Keratinocyte (primary cell): ENCODE measurements at regions not wholly inside any gene's neighbourhood (a gene's known extent, or its start where the extent isn't known, plus 50 kb on each side); places are given as distances from the start of the nearest gene placed in this dataset.

Source experiments
- DNase-seq: peaks from one replicate; pipeline ENCODE4 v3.0.0-alpha.2; 2011; ENCODE audit warnings: low read depth, missing footprints, low spot score
- FAIRE-seq: peaks from 2 replicates; lab custom pipeline; 2011; peaks lifted over from hg19 to GRCh38; lab: Jason Lieb, UNC
- H2AFZ ChIP-seq: 2 replicates; pipeline ENCODE4 v1.6.0; 2012; ENCODE audit warnings: low read length, control low read depth, inconsistent platforms; ENCODE audit not compliant: control insufficient read depth
- H3K27ac ChIP-seq: 2 replicates; pipeline ENCODE4 v1.5.1; 2011; ENCODE audit warnings: low read length; ENCODE audit not compliant: control insufficient read depth, insufficient read depth
- H3K27me3 ChIP-seq: 3 replicates; pipeline ENCODE4 v1.6.0; 2011; ENCODE audit warnings: low read length; ENCODE audit not compliant: control insufficient read depth, insufficient read depth; ENCODE audit errors: extremely low read depth
- H3K36me3 ChIP-seq, 2 experiments: 2 replicates in 1 of 2; 3 replicates in 1 of 2; pipeline ENCODE4 v1.5.1; 2011; ENCODE audit warnings: low read length in 2 of 2, mild to moderate bottlenecking in 1 of 2; ENCODE audit not compliant: control insufficient read depth in 2 of 2, insufficient read depth in 2 of 2; ENCODE audit errors: extremely low read depth in 1 of 2
- H3K4me1 ChIP-seq: 3 replicates; pipeline ENCODE4 v1.5.1; 2011; ENCODE audit warnings: low read length; ENCODE audit not compliant: control insufficient read depth, insufficient read depth; ENCODE audit errors: extremely low read depth
- H3K4me2 ChIP-seq: 3 replicates; pipeline ENCODE4 v1.6.0; 2011; ENCODE audit warnings: low read depth, low read length; ENCODE audit not compliant: control insufficient read depth, insufficient read depth; ENCODE audit errors: extremely low read depth
- H3K4me3 ChIP-seq, 3 experiments: fragments of 200-600 bp in 1 of 3; sonication (generic) in 1 of 3; 2 replicates in 2 of 3; 3 replicates in 1 of 3; pipeline ENCODE4 v1.5.1; 2011 to 2016; ENCODE audit warnings: low read length in 3 of 3, mild to moderate bottlenecking in 3 of 3, control low read depth in 2 of 3, inconsistent platforms in 1 of 3, low read depth in 1 of 3, mixed read lengths in 1 of 3, mixed run types in 1 of 3, moderate library complexity in 1 of 3; ENCODE audit not compliant: control insufficient read depth in 2 of 3, insufficient read depth in 2 of 3; ENCODE audit errors: extremely low read depth in 1 of 3
- H3K79me2 ChIP-seq: 2 replicates; pipeline ENCODE4 v1.6.0; 2012; ENCODE audit warnings: low read length; ENCODE audit not compliant: control insufficient read depth, insufficient read depth
- H3K9ac ChIP-seq: 3 replicates; pipeline ENCODE4 v1.6.0; 2011; ENCODE audit warnings: low read length; ENCODE audit not compliant: control insufficient read depth, insufficient read depth; ENCODE audit errors: extremely low read depth
- H3K9me1 ChIP-seq: 3 replicates; pipeline ENCODE4 v1.6.0; 2011; ENCODE audit warnings: low read length; ENCODE audit not compliant: control insufficient read depth, insufficient read depth; ENCODE audit errors: extremely low read depth
- H3K9me3 ChIP-seq: 2 replicates; pipeline ENCODE4 v1.5.1; 2012; ENCODE audit warnings: low read depth, low read length; ENCODE audit not compliant: control insufficient read depth
- H4K20me1 ChIP-seq: 3 replicates; pipeline ENCODE4 v1.6.0; 2011; ENCODE audit warnings: low read length; ENCODE audit not compliant: control insufficient read depth, insufficient read depth; ENCODE audit errors: extremely low read depth
- CTCF ChIP-seq, 3 experiments: IDR thresholded peaks in 1 of 3; conservative IDR thresholded peaks in 1 of 3; optimal IDR thresholded peaks in 1 of 3; 2 replicates in 2 of 3; 3 replicates in 1 of 3; pipeline versions ENCODE3 to v1.5.1; 2011; ENCODE audit warnings: low read length in 3 of 3, mild to moderate bottlenecking in 3 of 3, moderate library complexity in 2 of 3, control low read depth in 1 of 3, inconsistent platforms in 1 of 3; ENCODE audit not compliant: insufficient read depth in 2 of 3; ENCODE audit errors: extremely low read depth in 1 of 3
- EZH2 ChIP-seq: IDR thresholded peaks from one replicate; pipeline ENCODE4 v1.6.1; 2012; ENCODE audit warnings: inconsistent platforms, mild to moderate bottlenecking, low read length, moderate library complexity
- dilution Hi-C: fragments of 300-500 bp; cut with MboI; formaldehyde crosslinking; loops from one replicate; pipeline ENCODE4 v1.7.0; 2020; ENCODE audit warnings: low sequenced_read_pairs; ENCODE audit not compliant: extremely low pct_ligation_motif_present

- FAIRE-seq, result no peak
- TF ChIP-seq CTCF (optimal IDR thresholded peaks at IDR 0.05 in 1 of 3, IDR thresholded peaks at IDR 0.05 in 1 of 3, conservative IDR thresholded peaks at IDR 0.05 in 1 of 3; ENCODE audit: extremely low read depth in 1 of 3, insufficient read depth in 2 of 3, low read length in 3 of 3) (peak; percentile 32 to 37 (median 34)), EZH2 (no peak)
- Histone ChIP-seq H3K36me3 (no peaks in the 10 kb centered on the region), H3K9me1 (no peaks in the 10 kb centered on the region), H3K27ac (no peak overlapping the region), H3K27me3 (no peaks in the 10 kb centered on the region), H3K9me3 (no peaks in the 10 kb centered on the region), H3K79me2 (no peaks in the 10 kb centered on the region), H3K9ac (no peak overlapping the region), H3K4me1 (no peaks in the 10 kb centered on the region), H2AFZ (no peak overlapping the region), H3K4me3 (no peak overlapping the region), H3K4me2 (no peak overlapping the region), H4K20me1 (no peaks in the 10 kb centered on the region)
- dilution Hi-C loops, result no loop called here
- DNase-seq, result no peak
Measured at GRCh38 chr6:97705568-97705967, 422.6 kb upstream of the MMS22L start.

DNA sequence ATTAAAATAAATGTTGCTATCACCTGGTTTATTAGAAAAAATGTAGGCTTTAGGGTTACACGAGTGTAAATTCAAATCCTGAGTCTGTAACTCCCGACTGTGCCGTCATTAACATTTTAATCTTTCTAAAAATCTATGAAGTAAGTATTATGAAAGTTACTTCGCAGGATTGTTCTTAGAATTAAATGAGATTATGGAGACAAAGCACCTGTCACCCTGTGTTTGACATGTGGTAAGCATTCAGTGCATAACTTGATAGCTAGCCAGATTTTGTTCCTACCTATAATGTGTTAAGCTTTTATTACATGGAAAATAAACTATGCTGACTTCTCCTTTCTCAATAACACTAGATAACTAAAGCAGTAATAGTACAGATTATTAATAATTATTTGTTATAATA is 429.7 kb upstream of the MMS22L start:
- no peaks in the 10 kb centered on the region for H3K9me3 ChIP-seq
- H3K36me3 ChIP-seq, result no peaks in the 10 kb centered on the region
- H3K9me1 ChIP-seq, result no peaks in the 10 kb centered on the region
- FAIRE-seq (no peak), DNase-seq (no peak)
- H3K4me1 ChIP-seq, result no peaks in the 10 kb centered on the region
- H3K79me2 ChIP-seq, result no peaks in the 10 kb centered on the region
- H3K9ac ChIP-seq, result no peak overlapping the region
- no peaks in the 10 kb centered on the region for H3K27me3 ChIP-seq
- no peak overlapping the region for H3K4me2 ChIP-seq
- no peak overlapping the region for H3K27ac ChIP-seq
- H3K4me3 ChIP-seq, result no peak overlapping the region
- no peaks in the 10 kb centered on the region for H4K20me1 ChIP-seq
- dilution Hi-C loops, result no loop called here
- TF ChIP-seq EZH2 (no peak), CTCF (optimal IDR thresholded peaks at IDR 0.05 in 1 of 3, IDR thresholded peaks at IDR 0.05 in 1 of 3, conservative IDR thresholded peaks at IDR 0.05 in 1 of 3; ENCODE audit: extremely low read depth in 1 of 3, insufficient read depth in 2 of 3, low read length in 3 of 3) (no peak)
- no peak overlapping the region for H2AFZ ChIP-seq
